ENCODE measurements at regions not wholly inside any gene's neighbourhood (a gene's known extent, or its start where the extent isn't known, plus 50 kb on each side); places are given as distances from the start of the nearest gene placed in this dataset.
A peak's percentile ranks its signal among the peaks of the same experiment; 100 is the strongest.

GRCh38 chr1:82843876-82844275 is 1043.1 kb downstream of the ADGRL2 start:
- 90 to 93% methylated on average over 10 of the region's 10 CpGs for WGBS, 2 donors
- ATAC-seq (ENCODE audit: low FRiP score in 2 of 2) (no peak), DNase-seq (no peak)
- Histone ChIP-seq H3K4me3 (no peak overlapping the region), H3K9me3 (no peaks in the 10 kb centered on the region), H3K27me3 (no peaks in the 10 kb centered on the region), H3K4me1 (no peaks in the 10 kb centered on the region), H3K36me3 (no peaks in the 10 kb centered on the region), H3K27ac (no peak overlapping the region)
- no peak for TF ChIP-seq POLR2AphosphoS5 (IDR thresholded peaks at IDR 0.05)
- TF ChIP-seq CTCF (IDR thresholded peaks at IDR 0.05): no peak
- no peak for TF ChIP-seq EP300 (IDR thresholded peaks at IDR 0.05)

- no peak overlapping the region for H3K27ac ChIP-seq
- H3K36me3 ChIP-seq: no peaks in the 10 kb centered on the region
- H3K27me3 ChIP-seq: no peaks in the 10 kb centered on the region
- H3K4me1 ChIP-seq: no peaks in the 10 kb centered on the region
- no peak overlapping the region for H3K4me3 ChIP-seq
- 38 to 48% methylated on average over 2 of the region's 2 CpGs for WGBS, 2 donors
- TF ChIP-seq EP300 (IDR thresholded peaks at IDR 0.05): no peak
- TF ChIP-seq POLR2AphosphoS5 (IDR thresholded peaks at IDR 0.05): no peak
- TF ChIP-seq POLR2A (IDR thresholded peaks at IDR 0.05): no peak
- no peak for TF ChIP-seq CTCF (IDR thresholded peaks at IDR 0.05)
- no peaks in the 10 kb centered on the region for H3K9me3 ChIP-seq
- ATAC-seq (ENCODE audit: low FRiP score in 2 of 2) (no peak), DNase-seq (no peak)
These were observed 1039.5 kb downstream of the ADGRL2 start for GRCh38 chr1:82840192-82840591.

GRCh38 chr1:82837766-82838465 is 1037.2 kb downstream of the ADGRL2 start:
- WGBS, 2 donors: 84 to 87% methylated on average over 6 of the region's 6 CpGs
- Histone ChIP-seq H3K27ac (no peak overlapping the region), H3K4me1 (no peaks in the 10 kb centered on the region), H3K36me3 (no peaks in the 10 kb centered on the region), H3K9me3 (no peaks in the 10 kb centered on the region), H3K4me3 (no peak overlapping the region), H3K27me3 (no peaks in the 10 kb centered on the region)
- ATAC-seq (ENCODE audit: low FRiP score in 2 of 2): peak in 1 of 2 donors; percentile 45
- TF ChIP-seq CTCF (IDR thresholded peaks at IDR 0.05) (no peak), EP300 (IDR thresholded peaks at IDR 0.05) (no peak), POLR2AphosphoS5 (IDR thresholded peaks at IDR 0.05) (no peak), POLR2A (IDR thresholded peaks at IDR 0.05) (no peak)
- no peak for DNase-seq

GRCh38 chr1:82836973-82837680 is 1036.4 kb downstream of the ADGRL2 start:
- Histone ChIP-seq H3K27ac (no peak overlapping the region), H3K27me3 (no peaks in the 10 kb centered on the region), H3K36me3 (no peaks in the 10 kb centered on the region), H3K4me3 (no peak overlapping the region), H3K9me3 (no peaks in the 10 kb centered on the region), H3K4me1 (no peaks in the 10 kb centered on the region)
- ATAC-seq (ENCODE audit: low FRiP score in 2 of 2) (no peak), DNase-seq (no peak)
- 82 to 88% methylated on average over 4 of the region's 4 CpGs for WGBS, 2 donors
- TF ChIP-seq EP300 (IDR thresholded peaks at IDR 0.05) (no peak), POLR2AphosphoS5 (IDR thresholded peaks at IDR 0.05) (no peak), POLR2A (IDR thresholded peaks at IDR 0.05) (no peak), CTCF (IDR thresholded peaks at IDR 0.05) (no peak)

Measured in upper lobe of left lung (tissue), 6 donors.